ENCODE measurements at regions not wholly inside any gene's neighbourhood (a gene's known extent, or its start where the extent isn't known, plus 50 kb on each side); places are given as distances from the start of the nearest gene placed in this dataset.

- Mint-ChIP-seq H3K27me3 (peaks cover 4% of the 10 kb centered on the region), H3K9me3 (no peaks in the 10 kb centered on the region), H3K36me3 (ENCODE audit: low read depth) (no peaks in the 10 kb centered on the region), H3K27ac (no peak overlapping the region), H3K4me1 (ENCODE audit: low read depth) (peaks cover 8% of the 10 kb centered on the region), H3K4me3 (no peak overlapping the region)
- intact Hi-C loops (cut with micrococcal nuclease) = no loop called here
Observed at GRCh38 chr11:70505761-70506657, 107.7 kb downstream of the CTTN start.

GRCh38 chr11:70506658-70506970 is 108.3 kb downstream of the CTTN start:
- Mint-ChIP-seq H3K9me3 (peaks cover under 1% of the 10 kb centered on the region), H3K27me3 (peaks cover 4% of the 10 kb centered on the region), H3K36me3 (ENCODE audit: low read depth) (no peaks in the 10 kb centered on the region), H3K27ac (no peak overlapping the region), H3K4me3 (no peak overlapping the region), H3K4me1 (ENCODE audit: low read depth) (peaks cover 8% of the 10 kb centered on the region)
- intact Hi-C loops (cut with micrococcal nuclease) = no loop called here

GRCh38 chr11:70506986-70507385 is 108.7 kb downstream of the CTTN start:
- Mint-ChIP-seq H3K27ac (no peak overlapping the region), H3K4me3 (no peak overlapping the region), H3K36me3 (ENCODE audit: low read depth) (no peaks in the 10 kb centered on the region), H3K9me3 (peaks cover 4% of the 10 kb centered on the region), H3K27me3 (peaks cover 7% of the 10 kb centered on the region), H3K4me1 (ENCODE audit: low read depth) (peaks cover 8% of the 10 kb centered on the region)
- intact Hi-C loops (cut with micrococcal nuclease) = no loop called here

GRCh38 chr11:70507466-70508230 is 109.3 kb downstream of the CTTN start:
- Mint-ChIP-seq H3K36me3 (ENCODE audit: low read depth) (no peaks in the 10 kb centered on the region), H3K4me1 (ENCODE audit: low read depth) (peaks cover 8% of the 10 kb centered on the region), H3K27ac (no peak overlapping the region), H3K4me3 (no peak overlapping the region), H3K9me3 (peaks cover 11% of the 10 kb centered on the region), H3K27me3 (peaks cover 7% of the 10 kb centered on the region)
- intact Hi-C loops (cut with micrococcal nuclease) = no loop called here

- Mint-ChIP-seq H3K27ac (no peak overlapping the region), H3K4me3 (no peak overlapping the region), H3K27me3 (peaks cover 7% of the 10 kb centered on the region), H3K4me1 (ENCODE audit: low read depth) (peaks cover 8% of the 10 kb centered on the region), H3K36me3 (ENCODE audit: low read depth) (no peaks in the 10 kb centered on the region), H3K9me3 (peaks cover 16% of the 10 kb centered on the region)
- intact Hi-C loops (cut with micrococcal nuclease) = no loop called here
Observed at GRCh38 chr11:70508231-70508480, 109.8 kb downstream of the CTTN start.

- peaks cover 21% of the 10 kb centered on the region for H3K9me3 Mint-ChIP-seq
- peaks cover 9% of the 10 kb centered on the region for H3K27me3 Mint-ChIP-seq
- H3K4me3 Mint-ChIP-seq = no peak overlapping the region
- no peaks in the 10 kb centered on the region for H3K36me3 Mint-ChIP-seq (ENCODE audit: low read depth)
- peaks cover 8% of the 10 kb centered on the region for H3K4me1 Mint-ChIP-seq (ENCODE audit: low read depth)
- intact Hi-C loops (cut with micrococcal nuclease) = no loop called here
- H3K27ac Mint-ChIP-seq = no peak overlapping the region
Observed at GRCh38 chr11:70509476-70509875, 111.1 kb downstream of the CTTN start.

DNA sequence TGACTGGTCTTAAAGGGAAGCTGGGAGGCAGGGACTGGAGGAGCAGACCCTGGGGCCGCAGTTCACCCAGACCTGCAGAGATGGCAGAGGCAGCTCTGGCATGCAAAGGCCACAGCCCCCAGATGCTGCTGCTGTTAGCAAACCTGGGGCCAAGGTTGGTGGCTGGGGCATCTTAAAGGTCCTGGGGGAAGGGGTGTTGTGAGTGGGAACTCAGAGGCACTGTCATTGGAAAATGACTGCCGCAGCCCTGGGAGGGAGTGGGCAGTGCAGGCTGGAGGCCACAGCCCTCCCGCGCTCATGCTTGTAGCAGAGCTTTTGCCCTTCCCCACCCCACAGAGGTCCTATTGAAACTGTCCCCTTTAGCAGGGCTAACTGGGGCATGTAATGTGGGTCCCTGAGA is 111.8 kb downstream of the CTTN start:
- Mint-ChIP-seq H3K9me3 (peaks cover 21% of the 10 kb centered on the region), H3K4me3 (no peak overlapping the region), H3K27ac (no peak overlapping the region), H3K36me3 (ENCODE audit: low read depth) (no peaks in the 10 kb centered on the region), H3K27me3 (peaks cover 10% of the 10 kb centered on the region), H3K4me1 (ENCODE audit: low read depth) (peaks cover 8% of the 10 kb centered on the region)
- intact Hi-C loops (cut with micrococcal nuclease) = no loop called here

- Mint-ChIP-seq H3K4me1 (ENCODE audit: low read depth) (peaks cover 8% of the 10 kb centered on the region), H3K27me3 (peaks cover 13% of the 10 kb centered on the region), H3K9me3 (peaks cover 21% of the 10 kb centered on the region), H3K36me3 (ENCODE audit: low read depth) (no peaks in the 10 kb centered on the region), H3K27ac (no peak overlapping the region), H3K4me3 (no peak overlapping the region)
- intact Hi-C loops (cut with micrococcal nuclease) = no loop called here
Observed at GRCh38 chr11:70510571-70510970, 112.2 kb downstream of the CTTN start.

DNA sequence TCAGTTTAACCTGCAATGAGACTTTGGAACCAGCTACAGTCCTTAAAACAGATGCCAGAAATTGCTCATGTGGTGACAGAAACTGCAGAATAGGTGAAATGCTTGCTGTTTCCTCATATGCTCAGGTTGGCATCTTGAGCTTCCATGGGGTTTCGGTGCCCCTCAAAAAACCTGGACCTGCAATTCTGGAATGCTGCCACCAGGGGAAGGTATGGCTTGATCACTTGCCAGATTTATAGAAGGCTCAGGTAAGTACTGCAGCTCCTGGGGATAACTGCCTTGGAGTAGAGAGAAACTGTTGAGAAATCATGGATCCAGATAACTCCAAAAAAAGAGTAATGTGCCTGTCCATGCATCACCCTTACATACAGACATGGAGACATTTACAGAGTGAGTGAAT is 113.0 kb downstream of the CTTN start:
- Mint-ChIP-seq H3K36me3 (ENCODE audit: low read depth) (no peaks in the 10 kb centered on the region), H3K4me3 (no peak overlapping the region), H3K9me3 (peaks cover 21% of the 10 kb centered on the region), H3K4me1 (ENCODE audit: low read depth) (peaks cover 8% of the 10 kb centered on the region), H3K27ac (no peak overlapping the region), H3K27me3 (peaks cover 13% of the 10 kb centered on the region)
- intact Hi-C loops (cut with micrococcal nuclease) = no loop called here

DNA sequence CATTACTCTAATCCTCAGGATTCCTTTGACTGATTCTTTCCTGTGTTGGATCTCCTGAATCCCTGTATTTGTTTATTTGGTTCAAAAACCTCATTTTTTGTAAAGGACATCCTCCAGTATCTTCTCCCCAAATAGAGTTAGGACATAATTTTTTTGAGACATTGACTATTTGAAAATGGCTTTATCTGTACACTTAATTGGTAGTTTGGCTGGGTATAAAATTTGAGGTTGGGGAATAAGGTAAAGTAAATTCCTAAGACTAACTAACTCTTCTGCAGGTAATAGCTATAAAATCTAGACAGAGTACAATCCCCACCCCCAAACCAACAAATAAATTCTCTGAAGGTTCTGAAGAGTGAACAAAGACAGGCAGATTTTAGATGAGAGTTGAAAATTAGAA is 114.4 kb downstream of the CTTN start:
- H3K27me3 Mint-ChIP-seq = peaks cover 19% of the 10 kb centered on the region
- H3K36me3 Mint-ChIP-seq (ENCODE audit: low read depth) = no peaks in the 10 kb centered on the region
- intact Hi-C loops (cut with micrococcal nuclease) = no loop called here

DNA sequence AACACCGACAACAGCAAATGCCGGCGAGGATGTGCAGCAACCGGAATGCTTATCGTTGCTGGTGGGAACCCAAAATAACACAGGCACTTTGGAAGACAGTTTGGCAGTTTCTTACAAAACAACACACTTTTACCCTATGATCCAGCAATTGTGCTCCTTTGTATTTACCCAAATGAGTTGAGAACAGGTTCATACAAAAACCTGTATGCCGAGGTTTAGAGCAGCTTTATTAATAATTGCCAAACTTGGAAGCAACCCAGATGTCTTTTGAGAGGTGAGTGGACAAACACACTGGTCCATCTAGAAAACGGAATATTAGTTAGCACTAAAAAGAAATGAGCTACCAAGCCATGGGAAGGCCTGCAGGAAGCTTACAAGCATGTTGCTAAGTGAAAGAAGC is 118.9 kb downstream of the CTTN start:
- Mint-ChIP-seq H3K4me1 (ENCODE audit: low read depth) (no peaks in the 10 kb centered on the region), H3K9me3 (peaks cover 15% of the 10 kb centered on the region), H3K4me3 (no peak overlapping the region), H3K27ac (no peak overlapping the region), H3K27me3 (peaks cover 19% of the 10 kb centered on the region), H3K36me3 (ENCODE audit: low read depth) (no peaks in the 10 kb centered on the region)
- intact Hi-C loops (cut with micrococcal nuclease) = no loop called here

More for the DNA sequence above, 114.4 kb downstream of the CTTN start:
- Mint-ChIP-seq H3K4me1 (ENCODE audit: low read depth) (peaks cover 8% of the 10 kb centered on the region), H3K4me3 (no peak overlapping the region), H3K27ac (no peak overlapping the region), H3K9me3 (peaks cover 21% of the 10 kb centered on the region)

GRCh38 chr11:70517988-70518907 is 119.9 kb downstream of the CTTN start:
- H3K36me3 Mint-ChIP-seq (ENCODE audit: low read depth) = no peaks in the 10 kb centered on the region
- peaks cover 5% of the 10 kb centered on the region for H3K9me3 Mint-ChIP-seq
- H3K4me3 Mint-ChIP-seq = no peak overlapping the region
- peaks cover 24% of the 10 kb centered on the region for H3K27me3 Mint-ChIP-seq
- no peaks in the 10 kb centered on the region for H3K4me1 Mint-ChIP-seq (ENCODE audit: low read depth)
- no peak overlapping the region for H3K27ac Mint-ChIP-seq
- intact Hi-C loops (cut with micrococcal nuclease) = no loop called here

DNA sequence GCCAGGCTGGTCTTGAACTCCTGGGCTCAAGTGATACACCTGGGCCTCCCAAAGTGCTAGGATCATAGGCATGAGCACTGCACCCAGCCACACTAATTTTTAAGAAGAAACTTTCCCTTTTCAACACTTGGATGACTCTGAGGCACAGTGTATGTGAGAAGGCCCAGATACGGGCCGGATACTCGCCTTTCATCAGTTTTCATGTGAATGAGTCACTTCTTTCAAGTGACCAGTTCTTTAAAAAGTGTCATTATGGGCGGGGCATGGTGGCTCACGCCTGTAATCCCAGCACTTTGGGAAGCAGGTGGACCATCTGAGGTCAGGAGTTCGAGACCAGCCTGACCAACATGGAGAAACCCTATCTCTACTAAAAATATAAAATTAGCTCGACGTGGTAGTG is 120.8 kb downstream of the CTTN start:
- no peak overlapping the region for H3K27ac Mint-ChIP-seq
- no peaks in the 10 kb centered on the region for H3K36me3 Mint-ChIP-seq (ENCODE audit: low read depth)
- no peaks in the 10 kb centered on the region for H3K4me1 Mint-ChIP-seq (ENCODE audit: low read depth)
- peaks cover 27% of the 10 kb centered on the region for H3K27me3 Mint-ChIP-seq
- H3K4me3 Mint-ChIP-seq = no peak overlapping the region
- intact Hi-C loops (cut with micrococcal nuclease) = no loop called here
- H3K9me3 Mint-ChIP-seq = no peaks in the 10 kb centered on the region
